ENCODE measurements at regions not wholly inside any gene's neighbourhood (a gene's known extent, or its start where the extent isn't known, plus 50 kb on each side); places are given as distances from the start of the nearest gene placed in this dataset.

GRCh38 chr22:47231759-47232158 lies 469.3 kb downstream of the TBC1D22A start:
- H3F3A ChIP-seq (ENCODE audit: insufficient read depth, low read length), result no peaks in the 10 kb centered on the region
- H3K27ac ChIP-seq (ENCODE audit: low read length), result no peak overlapping the region
- H3K9me2 ChIP-seq (replicated peaks; ENCODE audit: insufficient read depth, low read length), result no peaks in the 10 kb centered on the region
- H3K4me3 ChIP-seq (ENCODE audit: low read length), result no peak overlapping the region
- no peak for TF ChIP-seq EZH2 (optimal IDR thresholded peaks at IDR 0.05; ENCODE audit: low read depth, low read length)
- TF ChIP-seq CTCF (IDR thresholded peaks at IDR 0.05; ENCODE audit: low read length), result no peak
- TF ChIP-seq EZH2phosphoT487 (IDR thresholded peaks at IDR 0.05; ENCODE audit: low read length), result no peak
- no peak overlapping the region for H3K9ac ChIP-seq (ENCODE audit: low read length)
- no peaks in the 10 kb centered on the region for H3K27me3 ChIP-seq (replicated peaks; ENCODE audit: insufficient read depth, low read length)
- no peaks in the 10 kb centered on the region for H3K79me2 ChIP-seq (ENCODE audit: low read length)
- H3K9me3 ChIP-seq (replicated peaks; ENCODE audit: insufficient read depth, low read length), result no peaks in the 10 kb centered on the region
- H3K36me3 ChIP-seq (replicated peaks; ENCODE audit: insufficient read depth, low read length), result no peaks in the 10 kb centered on the region
- H3K4me2 ChIP-seq (ENCODE audit: low read depth, low read length), result no peak overlapping the region
- H3K4me1 ChIP-seq (ENCODE audit: low read length), result no peaks in the 10 kb centered on the region
- H4K20me1 ChIP-seq (ENCODE audit: insufficient read depth, low read length), result no peaks in the 10 kb centered on the region
- no peak for DNase-seq
- H2AFZ ChIP-seq (ENCODE audit: low read length), result no peak overlapping the region

GRCh38 chr22:47230741-47231140 lies 468.3 kb downstream of the TBC1D22A start:
- Histone ChIP-seq H3K4me1 (ENCODE audit: low read length) (no peaks in the 10 kb centered on the region), H3K9me2 (replicated peaks; ENCODE audit: insufficient read depth, low read length) (no peaks in the 10 kb centered on the region), H2AFZ (ENCODE audit: low read length) (no peak overlapping the region), H3F3A (ENCODE audit: insufficient read depth, low read length) (no peaks in the 10 kb centered on the region), H4K20me1 (ENCODE audit: insufficient read depth, low read length) (no peaks in the 10 kb centered on the region), H3K27me3 (replicated peaks; ENCODE audit: insufficient read depth, low read length) (no peaks in the 10 kb centered on the region), H3K4me3 (ENCODE audit: low read length) (no peak overlapping the region), H3K36me3 (replicated peaks; ENCODE audit: insufficient read depth, low read length) (no peaks in the 10 kb centered on the region), H3K79me2 (ENCODE audit: low read length) (no peaks in the 10 kb centered on the region), H3K9me3 (replicated peaks; ENCODE audit: insufficient read depth, low read length) (no peaks in the 10 kb centered on the region), H3K27ac (ENCODE audit: low read length) (no peak overlapping the region), H3K4me2 (ENCODE audit: low read depth, low read length) (no peak overlapping the region), H3K9ac (ENCODE audit: low read length) (no peak overlapping the region)
- DNase-seq, result no peak
- no peak for TF ChIP-seq EZH2phosphoT487 (IDR thresholded peaks at IDR 0.05; ENCODE audit: low read length)
- TF ChIP-seq EZH2 (optimal IDR thresholded peaks at IDR 0.05; ENCODE audit: low read depth, low read length), result no peak
- no peak for TF ChIP-seq CTCF (IDR thresholded peaks at IDR 0.05; ENCODE audit: low read length)

GRCh38 chr22:47230251-47230650 lies 467.8 kb downstream of the TBC1D22A start:
- Histone ChIP-seq H2AFZ (ENCODE audit: low read length) (no peak overlapping the region), H3K9me2 (replicated peaks; ENCODE audit: insufficient read depth, low read length) (no peaks in the 10 kb centered on the region), H3K36me3 (replicated peaks; ENCODE audit: insufficient read depth, low read length) (no peaks in the 10 kb centered on the region), H3K27me3 (replicated peaks; ENCODE audit: insufficient read depth, low read length) (no peaks in the 10 kb centered on the region), H3K4me1 (ENCODE audit: low read length) (no peaks in the 10 kb centered on the region), H3K27ac (ENCODE audit: low read length) (no peak overlapping the region), H3K4me3 (ENCODE audit: low read length) (no peak overlapping the region), H3F3A (ENCODE audit: insufficient read depth, low read length) (no peaks in the 10 kb centered on the region), H3K79me2 (ENCODE audit: low read length) (no peaks in the 10 kb centered on the region), H3K9me3 (replicated peaks; ENCODE audit: insufficient read depth, low read length) (no peaks in the 10 kb centered on the region), H4K20me1 (ENCODE audit: insufficient read depth, low read length) (no peaks in the 10 kb centered on the region), H3K9ac (ENCODE audit: low read length) (no peak overlapping the region), H3K4me2 (ENCODE audit: low read depth, low read length) (no peak overlapping the region)
- no peak for DNase-seq
- TF ChIP-seq CTCF (IDR thresholded peaks at IDR 0.05; ENCODE audit: low read length), result no peak
- no peak for TF ChIP-seq EZH2 (optimal IDR thresholded peaks at IDR 0.05; ENCODE audit: low read depth, low read length)
- no peak for TF ChIP-seq EZH2phosphoT487 (IDR thresholded peaks at IDR 0.05; ENCODE audit: low read length)

Data from MM.1S (cell line).